Left renal pelvis (tissue), 4 donors: ENCODE measurements at regions not wholly inside any gene's neighbourhood (a gene's known extent, or its start where the extent isn't known, plus 50 kb on each side); places are given as distances from the start of the nearest gene placed in this dataset.
"Not testable (repeated sequence)": the region's sequence is repeated elsewhere in the genome, so short reads cannot be mapped to it uniquely, and the experiment has no call there.

Experiments
- DNase-seq, 4 donors: peaks; one replicate each; pipeline ENCODE4 v3.0.0-alpha.2; 2013; ENCODE audit warnings: low read depth in 4 of 4, low spot score in 3 of 4

- no peak for DNase-seq
These were observed 80.8 kb upstream of the SLC8A3 start for GRCh38 chr14:70269582-70269981.

- DNase-seq: no peak
These were observed 80.0 kb upstream of the SLC8A3 start for GRCh38 chr14:70268760-70269159.

- no peak for DNase-seq
These were observed 77.4 kb upstream of the SLC8A3 start for GRCh38 chr14:70266157-70266556.

- no peak for DNase-seq
These were observed 76.7 kb upstream of the SLC8A3 start for GRCh38 chr14:70265422-70265821.

- no peak for DNase-seq
These were observed 70.7 kb upstream of the SLC8A3 start for GRCh38 chr14:70259420-70259819.

GRCh38 chr14:70257526-70257925 is 68.8 kb upstream of the SLC8A3 start:
- no peak for DNase-seq

GRCh38 chr14:70256601-70257000 is 67.8 kb upstream of the SLC8A3 start:
- no peak for DNase-seq

GRCh38 chr14:70255071-70256057 is 66.6 kb upstream of the SLC8A3 start:
- not testable (repeated sequence) for DNase-seq

- peak in 3 of 4 donors; percentile 14 to 29 (median 24) for DNase-seq
These were observed 65.8 kb upstream of the SLC8A3 start for GRCh38 chr14:70254476-70254961.

GRCh38 chr14:70253547-70253946 is 64.8 kb upstream of the SLC8A3 start:
- DNase-seq: not testable (repeated sequence)

- no peak for DNase-seq
These were observed 56.3 kb upstream of the SLC8A3 start for GRCh38 chr14:70245026-70245425.

GRCh38 chr14:70239802-70240201 is 51.1 kb upstream of the SLC8A3 start:
- DNase-seq: no peak

GRCh38 chr14:70238635-70239034 is 49.9 kb upstream of the SLC8A3 start:
- DNase-seq: not testable (repeated sequence)
